AG04449 (cell line): ENCODE measurements at regions not wholly inside any gene's neighbourhood (a gene's known extent, or its start where the extent isn't known, plus 50 kb on each side); places are given as distances from the start of the nearest gene placed in this dataset.

Experiments
- CTCF ChIA-PET: fragments of 350-600 bp; formaldehyde crosslinking; extraction: SDS; loops from one replicate; lab custom pipeline; 2021; ENCODE audit warnings: antibody characterized with exemption; lab: Yijun Ruan, JAX
- POLR2A ChIA-PET: fragments of 400-600, 350-600 bp; formaldehyde crosslinking; extraction: SDS; loops from one replicate; lab custom pipeline; 2020; ENCODE audit warnings: antibody characterized with exemption, inconsistent platforms; lab: Yijun Ruan, JAX
- DNase-seq: peaks from one replicate; pipeline ENCODE4 v3.0.0-alpha.2; 2010; ENCODE audit warnings: low read depth, low spot score
- H3K4me3 ChIP-seq: 2 replicates; pipeline ENCODE4 v1.5.1; 2011; ENCODE audit warnings: low read depth, mild to moderate bottlenecking, control low read depth, low read length
- TF ChIP-seq, protein P1 (sequence below): IDR thresholded peaks from one replicate; pipeline ENCODE4 v1.5.1; 2011; ENCODE audit warnings: mild to moderate bottlenecking, moderate library complexity, low read length, control low read depth, inconsistent platforms; ENCODE audit not compliant: insufficient read depth; ENCODE audit errors: missing control alignments

DNA sequence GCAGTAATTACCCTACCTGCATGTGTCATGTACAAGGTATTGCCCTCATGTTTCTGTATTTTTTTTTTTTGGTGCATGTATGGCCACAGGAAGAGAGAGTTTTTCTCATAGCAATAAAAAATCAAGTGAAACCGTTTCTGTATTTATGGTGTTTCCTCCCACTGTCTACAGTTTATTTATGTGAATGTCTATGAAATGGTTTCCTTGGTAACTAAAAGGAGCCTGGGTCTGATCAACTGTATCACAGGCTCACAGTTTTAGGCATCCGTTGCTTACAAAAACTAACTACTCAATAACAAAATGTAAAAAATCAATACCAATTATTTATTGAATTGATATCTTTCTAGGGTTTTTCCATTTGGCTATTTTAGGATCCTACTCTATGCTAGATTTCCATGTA is 464.4 kb downstream of the TAF11L14 start:
- POLR2A ChIA-PET, result no interaction called here
- DNase-seq, result no peak
- CTCF ChIA-PET, result no interaction called here
- TF ChIP-seq, protein P1, sequence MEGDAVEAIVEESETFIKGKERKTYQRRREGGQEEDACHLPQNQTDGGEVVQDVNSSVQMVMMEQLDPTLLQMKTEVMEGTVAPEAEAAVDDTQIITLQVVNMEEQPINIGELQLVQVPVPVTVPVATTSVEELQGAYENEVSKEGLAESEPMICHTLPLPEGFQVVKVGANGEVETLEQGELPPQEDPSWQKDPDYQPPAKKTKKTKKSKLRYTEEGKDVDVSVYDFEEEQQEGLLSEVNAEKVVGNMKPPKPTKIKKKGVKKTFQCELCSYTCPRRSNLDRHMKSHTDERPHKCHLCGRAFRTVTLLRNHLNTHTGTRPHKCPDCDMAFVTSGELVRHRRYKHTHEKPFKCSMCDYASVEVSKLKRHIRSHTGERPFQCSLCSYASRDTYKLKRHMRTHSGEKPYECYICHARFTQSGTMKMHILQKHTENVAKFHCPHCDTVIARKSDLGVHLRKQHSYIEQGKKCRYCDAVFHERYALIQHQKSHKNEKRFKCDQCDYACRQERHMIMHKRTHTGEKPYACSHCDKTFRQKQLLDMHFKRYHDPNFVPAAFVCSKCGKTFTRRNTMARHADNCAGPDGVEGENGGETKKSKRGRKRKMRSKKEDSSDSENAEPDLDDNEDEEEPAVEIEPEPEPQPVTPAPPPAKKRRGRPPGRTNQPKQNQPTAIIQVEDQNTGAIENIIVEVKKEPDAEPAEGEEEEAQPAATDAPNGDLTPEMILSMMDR, result no peak
- no peak overlapping the region for H3K4me3 ChIP-seq

DNA sequence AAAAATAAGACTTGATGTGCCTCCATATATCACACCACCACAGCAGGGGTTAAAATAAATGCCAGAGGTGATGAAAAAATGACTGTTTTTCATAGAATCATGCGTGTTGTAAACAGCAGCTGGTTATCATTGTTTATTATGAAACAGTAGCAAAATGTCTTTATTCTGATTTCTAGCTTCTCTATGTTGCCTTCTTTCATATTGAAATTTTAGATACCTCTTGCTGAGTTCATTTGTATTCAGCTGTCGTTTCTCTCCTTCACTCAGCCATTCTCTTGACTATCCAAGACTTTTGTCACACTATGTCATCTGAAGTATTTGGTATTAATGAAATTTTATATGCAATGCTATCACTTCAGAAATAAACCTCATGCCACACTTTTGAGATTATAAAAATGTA is 465.0 kb downstream of the TAF11L14 start:
- DNase-seq, result no peak
- H3K4me3 ChIP-seq, result no peak overlapping the region
- ChIA-PET POLR2A (no interaction called here), CTCF (no interaction called here)
- TF ChIP-seq, protein P1, result no peak

DNA sequence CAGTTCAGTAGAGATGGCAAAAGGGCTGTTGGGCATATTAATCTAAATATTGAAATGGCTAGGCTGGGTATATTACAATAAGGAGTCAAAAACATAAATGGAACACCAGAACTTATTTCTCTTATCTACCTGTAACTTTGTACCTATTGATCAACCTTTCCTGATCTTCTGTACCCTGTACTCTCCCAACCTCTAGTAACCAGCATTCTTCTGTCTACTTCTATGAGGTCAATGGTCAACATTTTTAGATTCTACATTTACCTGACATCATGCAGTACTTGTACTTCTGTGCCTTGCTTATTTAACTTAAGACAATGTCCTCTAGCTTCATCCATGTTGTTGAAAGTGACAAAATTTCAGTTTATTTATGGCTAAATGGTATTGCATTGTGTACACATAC is 467.3 kb downstream of the TAF11L14 start:
- CTCF ChIA-PET, result no interaction called here
- DNase-seq, result no peak
- no peak overlapping the region for H3K4me3 ChIP-seq
- POLR2A ChIA-PET, result no interaction called here
- TF ChIP-seq, protein P1, result no peak

DNA sequence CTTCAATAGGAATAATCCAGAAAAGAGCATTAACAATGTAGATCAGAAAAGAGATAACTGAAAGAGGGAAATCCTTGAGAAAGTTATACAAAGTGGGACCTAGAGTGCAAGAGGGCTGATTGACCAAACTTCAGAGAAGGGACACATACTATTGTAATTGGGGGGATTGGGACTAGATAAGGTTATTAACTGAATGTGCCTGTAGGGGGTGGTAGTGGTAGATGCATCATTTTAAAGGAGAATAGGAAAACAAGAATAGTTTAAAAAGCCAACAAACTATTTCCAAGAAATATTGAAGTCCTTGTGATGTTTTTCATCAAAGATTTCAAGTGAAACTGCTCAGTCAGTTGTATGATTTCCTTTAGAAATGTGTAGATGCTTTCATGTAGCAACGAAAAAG is 468.5 kb downstream of the TAF11L14 start:
- no peak overlapping the region for H3K4me3 ChIP-seq
- ChIA-PET CTCF (no interaction called here), POLR2A (no interaction called here)
- no peak for DNase-seq
- TF ChIP-seq, protein P1, result no peak

DNA sequence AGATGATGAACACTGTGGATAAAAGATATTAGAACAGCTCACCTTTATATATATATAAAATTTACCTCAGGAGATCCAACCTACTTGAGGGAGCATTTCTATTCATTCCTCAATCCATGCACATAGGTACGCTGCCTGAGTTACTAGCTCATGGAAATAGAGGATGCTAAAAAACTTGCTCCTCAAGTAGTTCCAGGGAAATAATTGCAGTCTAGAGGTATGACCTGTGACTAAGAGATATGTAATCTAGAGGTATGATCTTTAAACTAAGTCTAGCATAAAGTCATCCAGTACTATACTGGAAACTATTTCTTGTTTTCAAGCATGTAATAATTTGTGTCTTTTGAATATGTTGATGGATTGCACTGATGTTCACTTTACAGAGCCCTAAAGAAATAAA is 471.2 kb downstream of the TAF11L14 start:
- H3K4me3 ChIP-seq, result no peak overlapping the region
- CTCF ChIA-PET, result no interaction called here
- POLR2A ChIA-PET, result no interaction called here
- no peak for DNase-seq
- TF ChIP-seq, protein P1, result no peak

DNA sequence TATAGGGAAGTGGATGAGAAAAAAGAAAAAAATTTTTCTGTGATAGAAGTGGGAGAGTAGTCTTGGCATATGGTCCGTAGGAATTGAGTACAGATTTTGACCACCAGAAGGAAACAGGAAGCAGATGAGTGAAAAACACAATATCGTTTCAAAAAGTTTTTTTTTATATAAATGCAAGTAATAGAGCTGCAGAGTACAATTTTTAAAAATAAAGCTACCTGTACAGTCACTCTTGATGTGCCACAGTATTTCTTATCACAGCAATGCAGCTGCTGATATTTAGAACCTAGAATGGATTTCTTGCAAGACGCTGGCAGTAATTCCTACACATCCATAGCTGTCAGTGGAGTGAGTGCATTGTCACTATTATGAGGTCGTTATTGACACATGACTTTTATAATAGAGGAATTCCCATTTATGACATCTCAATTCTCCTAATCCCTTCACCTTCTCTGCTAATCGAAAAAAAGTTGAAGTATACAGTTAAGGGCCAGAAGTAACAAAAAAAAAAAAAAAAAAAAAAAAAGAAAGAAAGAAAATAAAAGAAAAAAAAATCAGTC is 477.7 kb downstream of the TAF11L14 start:
- CTCF ChIA-PET, result interaction anchor here (3.1 kb wide), 1 partner anchor 896 kb away, joined by 19 read pairs; no protein-coding TSS in a partner anchor
- no peak overlapping the region for H3K4me3 ChIP-seq
- TF ChIP-seq, protein P1, result no peak
- DNase-seq, result no peak
- POLR2A ChIA-PET, result no interaction called here
